ENCODE measurements at regions not wholly inside any gene's neighbourhood (a gene's known extent, or its start where the extent isn't known, plus 50 kb on each side); places are given as distances from the start of the nearest gene placed in this dataset.

DNA sequence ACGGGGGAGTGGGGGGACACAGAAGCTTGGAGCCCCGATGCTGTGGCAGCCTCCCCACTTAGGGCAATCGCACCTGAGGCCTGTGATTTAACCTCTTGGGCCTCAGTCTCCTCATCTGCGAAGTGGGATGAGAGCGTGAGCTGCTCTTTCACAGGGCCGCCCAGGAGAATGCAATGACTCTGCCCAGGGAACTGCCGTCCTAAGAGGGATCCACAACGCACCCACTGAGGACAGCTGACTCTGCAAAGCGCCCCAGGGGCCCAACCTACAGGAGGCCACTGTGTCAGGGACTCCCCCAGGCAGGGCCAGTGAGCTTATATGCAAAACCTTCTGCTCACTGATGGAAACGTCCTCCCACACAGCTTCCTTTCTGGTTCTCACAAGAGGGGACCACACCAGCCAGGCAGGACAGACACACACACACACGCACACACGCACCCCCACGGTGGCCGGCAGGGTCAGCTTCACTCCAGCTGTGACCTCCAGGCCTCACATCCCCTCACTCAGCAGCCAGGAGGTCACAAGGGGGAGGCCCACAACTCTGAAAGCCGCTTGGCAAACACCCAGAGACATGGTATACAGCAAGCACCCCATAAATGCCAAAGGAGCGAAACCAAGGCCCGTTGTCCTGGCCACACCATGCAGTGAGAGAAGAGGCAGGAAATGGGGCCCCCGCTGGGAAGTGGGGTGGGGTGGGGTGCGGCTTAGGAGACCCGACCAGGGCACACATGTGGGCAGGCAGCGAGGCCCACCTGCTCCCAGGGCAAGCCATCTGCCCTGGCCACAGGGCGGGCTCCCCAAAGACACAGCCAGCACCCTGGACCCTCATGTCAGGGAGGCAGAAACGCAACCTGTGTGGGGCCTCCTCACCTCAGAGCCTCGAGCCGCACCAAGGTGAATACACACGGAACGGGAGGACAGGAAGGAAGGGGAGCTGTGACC, 73.3 kb downstream of the NCOR2 start:
- TF ChIP-seq, protein P1, sequence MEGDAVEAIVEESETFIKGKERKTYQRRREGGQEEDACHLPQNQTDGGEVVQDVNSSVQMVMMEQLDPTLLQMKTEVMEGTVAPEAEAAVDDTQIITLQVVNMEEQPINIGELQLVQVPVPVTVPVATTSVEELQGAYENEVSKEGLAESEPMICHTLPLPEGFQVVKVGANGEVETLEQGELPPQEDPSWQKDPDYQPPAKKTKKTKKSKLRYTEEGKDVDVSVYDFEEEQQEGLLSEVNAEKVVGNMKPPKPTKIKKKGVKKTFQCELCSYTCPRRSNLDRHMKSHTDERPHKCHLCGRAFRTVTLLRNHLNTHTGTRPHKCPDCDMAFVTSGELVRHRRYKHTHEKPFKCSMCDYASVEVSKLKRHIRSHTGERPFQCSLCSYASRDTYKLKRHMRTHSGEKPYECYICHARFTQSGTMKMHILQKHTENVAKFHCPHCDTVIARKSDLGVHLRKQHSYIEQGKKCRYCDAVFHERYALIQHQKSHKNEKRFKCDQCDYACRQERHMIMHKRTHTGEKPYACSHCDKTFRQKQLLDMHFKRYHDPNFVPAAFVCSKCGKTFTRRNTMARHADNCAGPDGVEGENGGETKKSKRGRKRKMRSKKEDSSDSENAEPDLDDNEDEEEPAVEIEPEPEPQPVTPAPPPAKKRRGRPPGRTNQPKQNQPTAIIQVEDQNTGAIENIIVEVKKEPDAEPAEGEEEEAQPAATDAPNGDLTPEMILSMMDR (conservative IDR thresholded peaks at IDR 0.05; ENCODE audit: low read depth, low read length), result no peak
- TF ChIP-seq, protein P2, sequence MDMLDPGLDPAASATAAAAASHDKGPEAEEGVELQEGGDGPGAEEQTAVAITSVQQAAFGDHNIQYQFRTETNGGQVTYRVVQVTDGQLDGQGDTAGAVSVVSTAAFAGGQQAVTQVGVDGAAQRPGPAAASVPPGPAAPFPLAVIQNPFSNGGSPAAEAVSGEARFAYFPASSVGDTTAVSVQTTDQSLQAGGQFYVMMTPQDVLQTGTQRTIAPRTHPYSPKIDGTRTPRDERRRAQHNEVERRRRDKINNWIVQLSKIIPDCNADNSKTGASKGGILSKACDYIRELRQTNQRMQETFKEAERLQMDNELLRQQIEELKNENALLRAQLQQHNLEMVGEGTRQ (IDR thresholded peaks at IDR 0.05; ENCODE audit: low read depth, low read length), result no peak
- TF ChIP-seq POLR2A (IDR thresholded peaks at IDR 0.05; ENCODE audit: low read depth, low read length) (no peak), CHD1 (IDR thresholded peaks at IDR 0.05; ENCODE audit: low read depth, low read length) (no peak), RAD21 (IDR thresholded peaks at IDR 0.05; ENCODE audit: low read length) (no peak), SMC3 (IDR thresholded peaks at IDR 0.05; ENCODE audit: low read depth, low read length) (no peak), CEBPB (IDR thresholded peaks at IDR 0.05; ENCODE audit: low read depth, low read length) (no peak), BHLHE40 (IDR thresholded peaks at IDR 0.05; ENCODE audit: low read depth, low read length) (no peak)
- TF ChIP-seq, protein P3, sequence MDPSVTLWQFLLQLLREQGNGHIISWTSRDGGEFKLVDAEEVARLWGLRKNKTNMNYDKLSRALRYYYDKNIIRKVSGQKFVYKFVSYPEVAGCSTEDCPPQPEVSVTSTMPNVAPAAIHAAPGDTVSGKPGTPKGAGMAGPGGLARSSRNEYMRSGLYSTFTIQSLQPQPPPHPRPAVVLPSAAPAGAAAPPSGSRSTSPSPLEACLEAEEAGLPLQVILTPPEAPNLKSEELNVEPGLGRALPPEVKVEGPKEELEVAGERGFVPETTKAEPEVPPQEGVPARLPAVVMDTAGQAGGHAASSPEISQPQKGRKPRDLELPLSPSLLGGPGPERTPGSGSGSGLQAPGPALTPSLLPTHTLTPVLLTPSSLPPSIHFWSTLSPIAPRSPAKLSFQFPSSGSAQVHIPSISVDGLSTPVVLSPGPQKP (IDR thresholded peaks at IDR 0.05; ENCODE audit: borderline replicate concordance, low read depth, low read length), result no peak

Measured in IMR-90 (cell line).